ENCODE measurements at regions not wholly inside any gene's neighbourhood (a gene's known extent, or its start where the extent isn't known, plus 50 kb on each side); places are given as distances from the start of the nearest gene placed in this dataset.
"Not testable (repeated sequence)": the region's sequence is repeated elsewhere in the genome, so short reads cannot be mapped to it uniquely, and the experiment has no call there.

- no peak for DNase-seq
These were observed 423.8 kb upstream of the CXADR start for GRCh38 chr21:17089091-17089491.

GRCh38 chr21:17101696-17102095 lies 411.1 kb upstream of the CXADR start:
- no peak for DNase-seq

- DNase-seq, result no peak
These were observed 406.9 kb upstream of the CXADR start for GRCh38 chr21:17105932-17106331.

GRCh38 chr21:17114045-17114444 lies 398.8 kb upstream of the CXADR start:
- no peak for DNase-seq

- DNase-seq, result no peak
These were observed 394.0 kb upstream of the CXADR start for GRCh38 chr21:17118638-17119384.

GRCh38 chr21:17119466-17120297 lies 393.2 kb upstream of the CXADR start:
- no peak for DNase-seq

GRCh38 chr21:17127395-17127794 lies 385.4 kb upstream of the CXADR start:
- not testable (repeated sequence) for DNase-seq

GRCh38 chr21:17128132-17128531 lies 384.7 kb upstream of the CXADR start:
- no peak for DNase-seq

- DNase-seq, result not testable (repeated sequence)
These were observed 373.7 kb upstream of the CXADR start for GRCh38 chr21:17139159-17139558.

GRCh38 chr21:17139696-17140095 lies 373.1 kb upstream of the CXADR start:
- no peak for DNase-seq

GRCh38 chr21:17146426-17146825 lies 366.4 kb upstream of the CXADR start:
- no peak for DNase-seq

- no peak for DNase-seq
These were observed 353.1 kb upstream of the CXADR start for GRCh38 chr21:17159697-17160096.

GRCh38 chr21:17185674-17186073 lies 327.2 kb upstream of the CXADR start:
- no peak for DNase-seq

- no peak for DNase-seq
These were observed 322.9 kb upstream of the CXADR start for GRCh38 chr21:17189963-17190362.

GRCh38 chr21:17191346-17191993 lies 321.4 kb upstream of the CXADR start:
- DNase-seq, result no peak

- no peak for DNase-seq
These were observed 317.5 kb upstream of the CXADR start for GRCh38 chr21:17195351-17195750.

- DNase-seq, result no peak
These were observed 316.9 kb upstream of the CXADR start for GRCh38 chr21:17195976-17196375.

GRCh38 chr21:17196623-17197022 lies 316.2 kb upstream of the CXADR start:
- no peak for DNase-seq

- DNase-seq, result no peak
These were observed 314.8 kb upstream of the CXADR start for GRCh38 chr21:17197996-17198395.

GRCh38 chr21:17200250-17200649 lies 312.6 kb upstream of the CXADR start:
- DNase-seq, result no peak

- no peak for DNase-seq
These were observed 311.0 kb upstream of the CXADR start for GRCh38 chr21:17201741-17202260.

- no peak for DNase-seq
These were observed 298.0 kb upstream of the CXADR start for GRCh38 chr21:17214801-17215200.

GRCh38 chr21:17219050-17219449 lies 293.8 kb upstream of the CXADR start:
- not testable (repeated sequence) for DNase-seq

Measured in central memory CD4-positive, alpha-beta T cell (primary cell).